Loucy (cell line): ENCODE measurements at regions not wholly inside any gene's neighbourhood (a gene's known extent, or its start where the extent isn't known, plus 50 kb on each side); places are given as distances from the start of the nearest gene placed in this dataset.

Source experiments
- EZH2phosphoT487 ChIP-seq: fragments of 200-600 bp; IDR thresholded peaks from 2 replicates; pipeline ENCODE4 v1.6.1; 2018; ENCODE audit warnings: antibody characterized with exemption, mild to moderate bottlenecking, moderate library complexity, borderline replicate concordance
- TF ChIP-seq, protein P1 (sequence below): fragments of 200-600 bp; sonication (generic); conservative IDR thresholded peaks from 2 replicates; pipeline ENCODE4 v1.5.1; 2014; ENCODE audit warnings: mild to moderate bottlenecking, antibody characterized with exemption, low read length

DNA sequence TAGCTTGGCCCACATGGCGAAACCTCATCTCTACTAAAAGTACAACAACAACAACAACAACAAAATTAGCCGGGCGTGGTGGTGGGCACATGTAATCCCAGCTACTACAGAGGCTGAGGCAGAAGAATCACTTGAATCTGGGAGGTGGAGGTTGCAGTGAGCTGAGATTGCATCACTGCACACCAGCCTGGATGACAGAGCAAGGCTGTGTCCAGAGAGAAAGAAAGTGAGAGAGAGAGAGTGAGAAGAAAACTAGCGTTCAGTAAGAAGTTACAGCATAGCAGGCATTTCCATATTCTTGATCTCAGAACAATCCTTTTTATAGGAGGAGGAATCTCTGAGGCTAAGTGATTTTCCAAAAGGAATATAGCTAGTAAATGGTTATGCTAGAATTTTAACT, 1076.1 kb downstream of the AGBL1 start:
- TF ChIP-seq, protein P1, sequence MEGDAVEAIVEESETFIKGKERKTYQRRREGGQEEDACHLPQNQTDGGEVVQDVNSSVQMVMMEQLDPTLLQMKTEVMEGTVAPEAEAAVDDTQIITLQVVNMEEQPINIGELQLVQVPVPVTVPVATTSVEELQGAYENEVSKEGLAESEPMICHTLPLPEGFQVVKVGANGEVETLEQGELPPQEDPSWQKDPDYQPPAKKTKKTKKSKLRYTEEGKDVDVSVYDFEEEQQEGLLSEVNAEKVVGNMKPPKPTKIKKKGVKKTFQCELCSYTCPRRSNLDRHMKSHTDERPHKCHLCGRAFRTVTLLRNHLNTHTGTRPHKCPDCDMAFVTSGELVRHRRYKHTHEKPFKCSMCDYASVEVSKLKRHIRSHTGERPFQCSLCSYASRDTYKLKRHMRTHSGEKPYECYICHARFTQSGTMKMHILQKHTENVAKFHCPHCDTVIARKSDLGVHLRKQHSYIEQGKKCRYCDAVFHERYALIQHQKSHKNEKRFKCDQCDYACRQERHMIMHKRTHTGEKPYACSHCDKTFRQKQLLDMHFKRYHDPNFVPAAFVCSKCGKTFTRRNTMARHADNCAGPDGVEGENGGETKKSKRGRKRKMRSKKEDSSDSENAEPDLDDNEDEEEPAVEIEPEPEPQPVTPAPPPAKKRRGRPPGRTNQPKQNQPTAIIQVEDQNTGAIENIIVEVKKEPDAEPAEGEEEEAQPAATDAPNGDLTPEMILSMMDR, result no peak
- TF ChIP-seq EZH2phosphoT487, result no peak
